GM12878 (cell line): ENCODE measurements at regions not wholly inside any gene's neighbourhood (a gene's known extent, or its start where the extent isn't known, plus 50 kb on each side); places are given as distances from the start of the nearest gene placed in this dataset.

Experiments
- ATAC-seq: fragments of 200-7000 bp; cut with Tn5 transposase; 3 replicates; pipeline ENCODE4 v1.9.1; 2020; ENCODE audit warnings: mild to moderate bottlenecking, moderate library complexity
- BruUV-seq: library from RNA; stranded (reverse); fragments of 400-500 nt; replicated peaks from 2 replicates; lab custom pipeline; 2021; lab: Mats Ljungman, UMichigan
- CTCF ChIA-PET: fragments of 300-600 bp; sonication (Branson Sonifier 250); formaldehyde crosslinking; extraction: SDS; loops from one replicate; lab custom pipeline; 2021; ENCODE audit warnings: inconsistent platforms; lab: Yijun Ruan, JAX
- POLR2A ChIA-PET: fragments of 350-600 bp; formaldehyde crosslinking; extraction: SDS; loops from one replicate; lab custom pipeline; 2021; ENCODE audit warnings: inconsistent platforms; lab: Charles Lee
- RAD21 ChIA-PET: fragments of 300-600 bp; sonication (Branson Sonifier 250); formaldehyde crosslinking; loops from one replicate; lab custom pipeline; 2023; ENCODE audit warnings: antibody characterized with exemption; ENCODE audit not compliant: unreplicated experiment; lab: Charles Lee
- SMC1A ChIA-PET: fragments of 300-600 bp; sonication (Branson Sonifier 250); formaldehyde crosslinking; loops from one replicate; lab custom pipeline; 2023; ENCODE audit not compliant: unreplicated experiment, uncharacterized antibody; lab: Charles Lee
- DNase-seq: peaks from one replicate; pipeline ENCODE4 v3.0.0-alpha.2; 2011; ENCODE audit warnings: low read depth, low spot score
- FAIRE-seq: peaks from 3 replicates; lab custom pipeline; 2011; peaks lifted over from hg19 to GRCh38; lab: Jason Lieb, UNC
- H2AFZ ChIP-seq: 2 replicates; pipeline ENCODE4 v1.6.0; 2011; ENCODE audit warnings: low read depth, low read length, control low read depth; ENCODE audit not compliant: control insufficient read depth
- H3K27ac ChIP-seq: 2 replicates; pipeline ENCODE4 v1.5.1; 2011; ENCODE audit warnings: control low read depth; ENCODE audit not compliant: control insufficient read depth, insufficient read depth
- H3K27me3 ChIP-seq, 2 experiments: replicated peaks in 1 of 2; 2 replicates each; pipeline versions ENCODE4 v1.6.0 to v1.6.1; 2011; ENCODE audit warnings: low read length in 1 of 2; ENCODE audit not compliant: control insufficient read depth in 2 of 2, insufficient read depth in 2 of 2
- H3K36me3 ChIP-seq, 2 experiments: 2 replicates each; pipeline ENCODE4 v1.5.1; 2011; ENCODE audit warnings: low read length in 1 of 2; ENCODE audit not compliant: control insufficient read depth in 2 of 2, insufficient read depth in 2 of 2
- H3K4me1 ChIP-seq: 2 replicates; pipeline ENCODE4 v1.6.1; 2011; ENCODE audit warnings: mild to moderate bottlenecking, low read length, moderate library complexity, mixed read lengths; ENCODE audit not compliant: control insufficient read depth, insufficient read depth
- H3K4me2 ChIP-seq: 2 replicates; pipeline ENCODE4 v1.6.0; 2011; ENCODE audit warnings: control low read depth; ENCODE audit not compliant: control insufficient read depth, insufficient read depth
- H3K4me3 ChIP-seq: fragments of 200-600 bp; sonication (generic); 2 replicates; pipeline ENCODE4 v1.5.1; 2016
- H3K79me2 ChIP-seq: 2 replicates; pipeline ENCODE4 v1.6.0; 2011; ENCODE audit warnings: low read length; ENCODE audit not compliant: control insufficient read depth, insufficient read depth
- H3K9ac ChIP-seq: 2 replicates; pipeline ENCODE4 v1.8.0; 2011; ENCODE audit warnings: low read length, control low read depth, mixed read lengths; ENCODE audit not compliant: control insufficient read depth, insufficient read depth
- H3K9me3 ChIP-seq: replicated peaks from 3 replicates; pipeline ENCODE4 v1.5.1; 2011; ENCODE audit warnings: mild to moderate bottlenecking, low read length; ENCODE audit not compliant: control insufficient read depth, insufficient read depth
- H4K20me1 ChIP-seq: 2 replicates; pipeline ENCODE4 v1.6.0; 2011; ENCODE audit not compliant: control insufficient read depth, insufficient read depth
- BCLAF1 ChIP-seq: fragments of 450-650 bp; IDR thresholded peaks from 2 replicates; pipeline ENCODE4 v1.6.1; 2017; ENCODE audit warnings: antibody characterized with exemption, mild to moderate bottlenecking, moderate library complexity
- CREB1 ChIP-seq: IDR thresholded peaks from 2 replicates; pipeline ENCODE4 v1.6.1; 2012; ENCODE audit warnings: low read depth, mild to moderate bottlenecking, inconsistent platforms
- CREM ChIP-seq: IDR thresholded peaks from 2 replicates; pipeline ENCODE4 v1.6.1; 2014; ENCODE audit warnings: antibody characterized with exemption, low read depth
- EGR1 ChIP-seq, 2 experiments: IDR thresholded peaks; 1 replicate in 1 of 2; 2 replicates in 1 of 2; pipeline ENCODE4 v1.6.1; 2011 to 2012; ENCODE audit warnings: low read depth in 2 of 2, low read length in 2 of 2, borderline replicate concordance in 1 of 2, mild to moderate bottlenecking in 1 of 2, moderate library complexity in 1 of 2
- ETV6 ChIP-seq, 2 experiments: fragments of 450-650 bp in 1 of 2; IDR thresholded peaks in 1 of 2; conservative IDR thresholded peaks in 1 of 2; 2 replicates each; pipeline ENCODE4 v1.6.1; 2014; ENCODE audit warnings: antibody characterized with exemption in 1 of 2, borderline replicate concordance in 1 of 2, low read depth in 1 of 2, mild to moderate bottlenecking in 1 of 2, moderate library complexity in 1 of 2
- NFYB ChIP-seq: IDR thresholded peaks from 2 replicates; pipeline ENCODE4 v1.6.1; 2011; ENCODE audit warnings: low read depth, mild to moderate bottlenecking, low read length, improper control_type of control experiment, moderate library complexity; ENCODE audit not compliant: insufficient read depth
- SP1 ChIP-seq: IDR thresholded peaks from one replicate; pipeline ENCODE4 v1.6.1; 2011; ENCODE audit warnings: low read depth, low read length
- SRF ChIP-seq, 2 experiments: IDR thresholded peaks; 2 replicates each; pipeline ENCODE4 v1.6.1; 2011; ENCODE audit warnings: low read depth in 2 of 2, low read length in 2 of 2, mild to moderate bottlenecking in 1 of 2, moderate library complexity in 1 of 2
- YY1 ChIP-seq: IDR thresholded peaks from 2 replicates; pipeline ENCODE4 v1.6.1; 2011; ENCODE audit warnings: low read depth, mild to moderate bottlenecking, low read length
- ZBTB40 ChIP-seq: fragments of 450-650 bp; IDR thresholded peaks from 2 replicates; pipeline ENCODE4 v1.6.1; 2016; ENCODE audit warnings: mild to moderate bottlenecking, moderate library complexity, borderline replicate concordance
- whole genome bisulfite sequencing: methylation state at CpG from one replicate; pipeline ENCODE4 v1.1.6; 2016; ENCODE audit warnings: low lambda C conversion rate; ENCODE audit not compliant: insufficient replicate concordance, insufficient coverage; ENCODE audit errors: missing lambda C conversion rate; 5-methylcytosine and 5-hydroxymethylcytosine counted together
- in situ Hi-C: fragments of 300-500 bp; cut with MboI; formaldehyde crosslinking; loops from 9 replicates; pipeline ENCODE4 v1.14.3; 2018; ENCODE audit warnings: mixed read lengths
- intact Hi-C: fragments of 100-400 bp; cut with micrococcal nuclease; formaldehyde crosslinking; loops from one replicate; pipeline ENCODE4 v1.14.2; 2022; ENCODE audit not compliant: unreplicated experiment

- Histone ChIP-seq H3K36me3 (no peaks in the 10 kb centered on the region), H3K4me1 (no peaks in the 10 kb centered on the region), H3K27ac (no peak overlapping the region), H2AFZ (no peak overlapping the region), H3K4me3 (no peak overlapping the region), H3K79me2 (no peaks in the 10 kb centered on the region), H3K9ac (no peak overlapping the region), H4K20me1 (no peaks in the 10 kb centered on the region), H3K4me2 (no peak overlapping the region), H3K9me3 (no peaks in the 10 kb centered on the region), H3K27me3 (no peaks in the 10 kb centered on the region)
- in situ Hi-C loops (no loop called here), intact Hi-C loops (no loop called here)
- no peak for DNase-seq
- no peak for FAIRE-seq
- no peak for ATAC-seq
- ChIA-PET POLR2A (no interaction called here), SMC1A (no interaction called here), RAD21 (no interaction called here), CTCF (no interaction called here)
- BruUV-seq = no TSS peak
- no peak for TF ChIP-seq NFYB
- no peak for TF ChIP-seq YY1
- no peak for TF ChIP-seq SRF (IDR thresholded peaks at IDR 0.05; ENCODE audit: low read depth in 2 of 2, low read length in 2 of 2)
- no peak for TF ChIP-seq CREM
- no peak for TF ChIP-seq ZBTB40
- no peak for TF ChIP-seq CREB1
- no peak for TF ChIP-seq EGR1 (IDR thresholded peaks at IDR 0.05; ENCODE audit: borderline replicate concordance in 1 of 2, low read depth in 2 of 2, low read length in 2 of 2)
- no peak for TF ChIP-seq SP1
- no peak for TF ChIP-seq ETV6 (conservative IDR thresholded peaks at IDR 0.05 in 1 of 2, IDR thresholded peaks at IDR 0.05 in 1 of 2; ENCODE audit: borderline replicate concordance in 1 of 2, low read depth in 1 of 2)
- TF ChIP-seq BCLAF1 = no peak
- WGBS = 0% methylated on average over 1 of the region's 1 CpG
Measured at GRCh38 chr6:78700991-78701390, 166.4 kb upstream of the IRAK1BP1 start.
